ENCODE measurements at regions not wholly inside any gene's neighbourhood (a gene's known extent, or its start where the extent isn't known, plus 50 kb on each side); places are given as distances from the start of the nearest gene placed in this dataset.

GRCh38 chr4:169909897-169910296, 116.3 kb downstream of the MFAP3L start:
- no CpG with 5 or more reads among the region's 2 CpGs for WGBS (ENCODE audit: insufficient coverage)
- H3K27me3 Mint-ChIP-seq = peaks cover 3 to 9% of the 10 kb centered on the region in 2 donors
- H3K27ac Mint-ChIP-seq = no peak overlapping the region
- DNase-seq (no peak), ATAC-seq (replicated peaks in 1 of 4) (no peak)
- H3K9me3 Mint-ChIP-seq = no peaks in the 10 kb centered on the region
- Histone ChIP-seq H3K27me3 (replicated peaks in 1 of 2; ENCODE audit: control insufficient read depth in 2 of 2, extremely low read depth in 1 of 2, insufficient read depth in 2 of 2, low read length in 1 of 2) (peaks cover 0 to 2% of the 10 kb centered on the region in 2 experiments), H3K36me3 (ENCODE audit: control insufficient read depth in 2 of 2, extremely low read depth in 1 of 2, insufficient read depth in 1 of 2, low read length in 1 of 2) (no peaks in the 10 kb centered on the region), H3K4me3 (ENCODE audit: control insufficient read depth in 1 of 2, extremely low read depth in 1 of 2, low read length in 1 of 2) (no peak overlapping the region), H3K9me3 (no peaks in the 10 kb centered on the region), H3K4me1 (ENCODE audit: control insufficient read depth in 1 of 2, extremely low read depth in 1 of 2, insufficient read depth in 2 of 2, low read length in 2 of 2) (no peaks in the 10 kb centered on the region), H3K27ac (ENCODE audit: low read length) (no peak overlapping the region)
- no peak overlapping the region for H3K4me3 Mint-ChIP-seq
- ChIA-PET POLR2A (no interaction called here), CTCF (no interaction called here)
- no peaks in the 10 kb centered on the region for H3K4me1 Mint-ChIP-seq
- H3K36me3 Mint-ChIP-seq = no peaks in the 10 kb centered on the region

DNA sequence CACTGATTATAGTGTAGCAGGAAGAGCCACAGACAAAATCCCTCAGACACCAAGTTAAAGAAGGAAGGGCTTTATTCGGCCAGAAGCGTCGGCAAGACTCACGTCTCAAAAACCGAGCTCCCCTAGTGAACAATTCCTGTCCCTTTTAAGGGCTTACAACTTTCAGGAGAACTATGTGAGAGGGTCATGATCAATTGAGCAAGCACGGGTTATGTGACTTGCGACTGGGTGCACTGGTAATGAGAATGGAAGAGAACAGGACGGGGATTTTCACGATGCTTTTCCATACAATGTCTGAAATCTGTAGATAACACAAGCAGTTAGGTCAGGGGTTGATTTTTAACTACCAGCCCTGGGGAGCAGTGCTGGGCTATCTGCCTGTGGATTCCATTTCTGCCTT, 116.7 kb downstream of the MFAP3L start:
- Mint-ChIP-seq H3K27me3 (peaks cover 5 to 7% of the 10 kb centered on the region in 2 donors), H3K9me3 (no peaks in the 10 kb centered on the region), H3K4me1 (no peaks in the 10 kb centered on the region), H3K27ac (no peak overlapping the region), H3K4me3 (no peak overlapping the region), H3K36me3 (no peaks in the 10 kb centered on the region)
- DNase-seq = no peak
- H3K27ac ChIP-seq (ENCODE audit: low read length) = no peak overlapping the region
- no peak for ATAC-seq (replicated peaks in 1 of 4)
- WGBS (ENCODE audit: insufficient coverage) = no CpG with 5 or more reads among the region's 9 CpGs
- H3K27me3 ChIP-seq (replicated peaks in 1 of 2; ENCODE audit: control insufficient read depth in 2 of 2, extremely low read depth in 1 of 2, insufficient read depth in 2 of 2, low read length in 1 of 2) = peaks cover 0 to 2% of the 10 kb centered on the region in 2 experiments
- no peaks in the 10 kb centered on the region for H3K9me3 ChIP-seq
- H3K4me1 ChIP-seq (ENCODE audit: control insufficient read depth in 1 of 2, extremely low read depth in 1 of 2, insufficient read depth in 2 of 2, low read length in 2 of 2) = no peaks in the 10 kb centered on the region
- no peaks in the 10 kb centered on the region for H3K36me3 ChIP-seq (ENCODE audit: control insufficient read depth in 2 of 2, extremely low read depth in 1 of 2, insufficient read depth in 1 of 2, low read length in 1 of 2)
- H3K4me3 ChIP-seq (ENCODE audit: control insufficient read depth in 1 of 2, extremely low read depth in 1 of 2, low read length in 1 of 2) = no peak overlapping the region
- ChIA-PET CTCF (no interaction called here), POLR2A (no interaction called here)

- H3K4me3 ChIP-seq (ENCODE audit: control insufficient read depth in 1 of 2, extremely low read depth in 1 of 2, low read length in 1 of 2) = no peak overlapping the region
- DNase-seq (no peak), ATAC-seq (replicated peaks in 1 of 4) (no peak)
- CTCF ChIA-PET = no interaction called here
- Mint-ChIP-seq H3K27me3 (peaks cover 8 to 16% of the 10 kb centered on the region in 2 donors), H3K27ac (no peak overlapping the region), H3K4me3 (no peak overlapping the region), H3K9me3 (no peaks in the 10 kb centered on the region), H3K36me3 (no peaks in the 10 kb centered on the region), H3K4me1 (no peaks in the 10 kb centered on the region)
- no peaks in the 10 kb centered on the region for H3K36me3 ChIP-seq (ENCODE audit: control insufficient read depth in 2 of 2, extremely low read depth in 1 of 2, insufficient read depth in 1 of 2, low read length in 1 of 2)
- WGBS (ENCODE audit: insufficient coverage) = no CpG with 5 or more reads among the region's 1 CpG
- H3K27me3 ChIP-seq (replicated peaks in 1 of 2; ENCODE audit: control insufficient read depth in 2 of 2, extremely low read depth in 1 of 2, insufficient read depth in 2 of 2, low read length in 1 of 2) = peaks cover 0 to 6% of the 10 kb centered on the region in 2 experiments
- POLR2A ChIA-PET = no interaction called here
- H3K4me1 ChIP-seq (ENCODE audit: control insufficient read depth in 1 of 2, extremely low read depth in 1 of 2, insufficient read depth in 2 of 2, low read length in 2 of 2) = no peaks in the 10 kb centered on the region
- no peaks in the 10 kb centered on the region for H3K9me3 ChIP-seq
- no peak overlapping the region for H3K27ac ChIP-seq (ENCODE audit: low read length)
These were observed 118.5 kb downstream of the MFAP3L start for GRCh38 chr4:169907705-169908104.

DNA sequence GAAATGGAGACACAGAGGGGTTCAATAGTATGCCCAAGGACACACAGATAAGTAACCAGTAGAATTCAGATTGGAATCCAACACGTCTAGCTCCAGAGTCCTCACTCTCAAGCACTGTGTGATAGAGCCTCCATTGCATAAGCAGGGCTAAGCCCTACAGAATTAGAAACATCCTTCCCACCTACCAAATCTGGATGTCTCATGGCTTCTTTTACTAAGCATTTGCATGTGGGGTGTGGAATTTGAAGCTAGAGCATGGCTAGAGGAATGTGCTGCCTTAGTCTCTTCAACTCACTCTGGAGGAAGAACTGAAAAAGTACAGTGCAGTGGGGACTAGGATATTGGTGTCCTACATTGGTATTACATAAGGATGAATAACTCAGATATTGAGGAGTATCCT, 119.4 kb downstream of the MFAP3L start:
- CTCF ChIA-PET = no interaction called here

DNA sequence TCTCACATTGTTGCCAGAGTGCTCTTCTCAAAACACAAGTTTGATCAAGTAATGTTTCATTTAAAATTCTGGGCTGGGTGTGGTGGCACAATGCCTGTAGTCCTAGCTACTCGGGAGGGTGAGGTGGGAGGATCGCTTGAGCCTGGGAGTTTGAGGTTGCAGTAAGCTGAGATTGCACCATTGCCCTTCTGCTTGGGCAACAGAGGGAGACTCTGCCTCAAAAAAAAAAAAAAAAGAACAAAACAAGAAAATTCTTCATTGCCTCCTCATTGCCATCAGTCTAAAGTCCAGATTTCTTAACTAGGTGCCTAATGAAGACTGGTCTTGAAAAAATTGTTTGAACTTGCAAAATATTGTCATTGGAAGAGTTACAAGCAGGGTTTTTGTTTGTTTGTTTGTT, 120.1 kb downstream of the MFAP3L start:
- 100% methylated on average over 1 of the region's 2 CpGs for WGBS (ENCODE audit: insufficient coverage)
- Mint-ChIP-seq H3K27ac (no peak overlapping the region), H3K4me1 (no peaks in the 10 kb centered on the region), H3K36me3 (no peaks in the 10 kb centered on the region), H3K27me3 (peaks cover 6 to 18% of the 10 kb centered on the region in 2 donors), H3K4me3 (no peak overlapping the region), H3K9me3 (no peaks in the 10 kb centered on the region)
- CTCF ChIA-PET = no interaction called here
- Histone ChIP-seq H3K36me3 (ENCODE audit: control insufficient read depth in 2 of 2, extremely low read depth in 1 of 2, insufficient read depth in 1 of 2, low read length in 1 of 2) (no peaks in the 10 kb centered on the region), H3K27me3 (replicated peaks in 1 of 2; ENCODE audit: control insufficient read depth in 2 of 2, extremely low read depth in 1 of 2, insufficient read depth in 2 of 2, low read length in 1 of 2) (peaks cover 0 to 6% of the 10 kb centered on the region in 2 experiments), H3K4me3 (ENCODE audit: control insufficient read depth in 1 of 2, extremely low read depth in 1 of 2, low read length in 1 of 2) (no peak overlapping the region), H3K9me3 (no peaks in the 10 kb centered on the region), H3K27ac (ENCODE audit: low read length) (no peak overlapping the region), H3K4me1 (ENCODE audit: control insufficient read depth in 1 of 2, extremely low read depth in 1 of 2, insufficient read depth in 2 of 2, low read length in 2 of 2) (no peaks in the 10 kb centered on the region)
- ATAC-seq (replicated peaks in 1 of 4) = no peak
- DNase-seq = no peak
- POLR2A ChIA-PET = no interaction called here

More for the DNA sequence above, 119.4 kb downstream of the MFAP3L start:
- H3K4me3 Mint-ChIP-seq = no peak overlapping the region
- DNase-seq (no peak), ATAC-seq (replicated peaks in 1 of 4) (no peak)
- no peaks in the 10 kb centered on the region for H3K4me1 Mint-ChIP-seq
- Histone ChIP-seq H3K9me3 (no peaks in the 10 kb centered on the region), H3K4me1 (ENCODE audit: control insufficient read depth in 1 of 2, extremely low read depth in 1 of 2, insufficient read depth in 2 of 2, low read length in 2 of 2) (no peaks in the 10 kb centered on the region), H3K4me3 (ENCODE audit: control insufficient read depth in 1 of 2, extremely low read depth in 1 of 2, low read length in 1 of 2) (no peak overlapping the region), H3K36me3 (ENCODE audit: control insufficient read depth in 2 of 2, extremely low read depth in 1 of 2, insufficient read depth in 1 of 2, low read length in 1 of 2) (no peaks in the 10 kb centered on the region), H3K27me3 (replicated peaks in 1 of 2; ENCODE audit: control insufficient read depth in 2 of 2, extremely low read depth in 1 of 2, insufficient read depth in 2 of 2, low read length in 1 of 2) (peaks cover 0 to 6% of the 10 kb centered on the region in 2 experiments), H3K27ac (ENCODE audit: low read length) (no peak overlapping the region)
- no peaks in the 10 kb centered on the region for H3K36me3 Mint-ChIP-seq
- no peak overlapping the region for H3K27ac Mint-ChIP-seq
- POLR2A ChIA-PET = no interaction called here
- no CpG with 5 or more reads among the region's 1 CpG for WGBS (ENCODE audit: insufficient coverage)
- peaks cover 6 to 18% of the 10 kb centered on the region in 2 donors for H3K27me3 Mint-ChIP-seq
- H3K9me3 Mint-ChIP-seq = no peaks in the 10 kb centered on the region

DNA sequence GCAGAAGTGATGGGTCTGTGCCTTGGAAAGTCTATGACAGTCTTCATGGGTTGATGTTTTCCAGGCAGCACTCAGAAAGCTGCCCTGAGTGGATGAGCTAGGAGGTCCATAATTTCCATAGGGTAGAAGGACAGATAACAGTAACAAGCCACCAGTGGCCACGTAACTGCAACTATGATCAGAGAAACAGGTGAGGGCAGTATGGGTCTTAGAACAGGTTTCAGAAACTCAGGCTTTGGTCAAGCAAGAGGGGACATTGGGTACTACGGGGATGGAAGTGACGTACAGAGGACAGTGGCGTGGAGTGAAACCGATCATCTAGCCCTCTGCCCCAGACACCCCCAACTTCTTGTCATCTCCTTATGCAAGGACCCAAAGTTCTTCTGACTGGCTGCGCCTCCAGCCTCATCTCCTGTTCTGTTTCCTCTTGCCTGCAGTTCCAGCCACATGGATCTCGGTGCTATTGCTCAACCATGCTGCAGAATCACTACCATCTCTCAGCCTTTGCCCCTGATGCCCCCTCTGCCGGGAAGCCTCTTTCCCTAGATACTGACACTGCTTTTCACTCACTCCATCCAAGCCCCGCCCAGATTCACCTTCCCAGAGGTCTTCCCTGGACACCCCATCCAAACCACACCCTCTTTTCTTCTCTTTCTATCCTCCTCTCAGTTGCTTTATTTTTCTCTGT, 123.4 kb downstream of the MFAP3L start:
- Histone ChIP-seq H3K9me3 (no peaks in the 10 kb centered on the region), H3K4me3 (ENCODE audit: control insufficient read depth in 1 of 2, extremely low read depth in 1 of 2, low read length in 1 of 2) (no peak overlapping the region), H3K4me1 (ENCODE audit: control insufficient read depth in 1 of 2, extremely low read depth in 1 of 2, insufficient read depth in 2 of 2, low read length in 2 of 2) (no peaks in the 10 kb centered on the region), H3K27me3 (replicated peaks in 1 of 2; ENCODE audit: control insufficient read depth in 2 of 2, extremely low read depth in 1 of 2, insufficient read depth in 2 of 2, low read length in 1 of 2) (peaks cover 0 to 6% of the 10 kb centered on the region in 2 experiments), H3K27ac (ENCODE audit: low read length) (no peak overlapping the region), H3K36me3 (ENCODE audit: control insufficient read depth in 2 of 2, extremely low read depth in 1 of 2, insufficient read depth in 1 of 2, low read length in 1 of 2) (no peaks in the 10 kb centered on the region)
- no peak for ATAC-seq (replicated peaks in 1 of 4)
- CTCF ChIA-PET = no interaction called here
- peaks cover 6 to 23% of the 10 kb centered on the region in 2 donors for H3K27me3 Mint-ChIP-seq
- H3K4me3 Mint-ChIP-seq = no peak overlapping the region
- no peaks in the 10 kb centered on the region for H3K4me1 Mint-ChIP-seq
- POLR2A ChIA-PET = no interaction called here
- DNase-seq = no peak
- no peak overlapping the region for H3K27ac Mint-ChIP-seq
- 71% methylated on average over 6 of the region's 9 CpGs for WGBS (ENCODE audit: insufficient coverage)
- H3K9me3 Mint-ChIP-seq = no peaks in the 10 kb centered on the region
- no peaks in the 10 kb centered on the region for H3K36me3 Mint-ChIP-seq

Measured in T-cell (primary cell).